MCF 10A (cell line): ENCODE measurements at regions not wholly inside any gene's neighbourhood (a gene's known extent, or its start where the extent isn't known, plus 50 kb on each side); places are given as distances from the start of the nearest gene placed in this dataset.

ENCODE experiments used
- BruUV-seq: library from RNA; stranded (reverse); fragments of 400-500 nt; replicated peaks from 2 replicates; lab custom pipeline; 2021; lab: Mats Ljungman, UMichigan
- CTCF ChIA-PET: fragments of 300-600 bp; sonication (Branson Sonifier 250); formaldehyde crosslinking; extraction: SDS; loops from one replicate; lab custom pipeline; 2021; ENCODE audit warnings: antibody characterized with exemption, inconsistent platforms; lab: Yijun Ruan, JAX
- POLR2A ChIA-PET: fragments of 300-600, 350-650 bp; sonication (Branson Sonifier 250); formaldehyde crosslinking; extraction: SDS; loops from one replicate; lab custom pipeline; 2020; ENCODE audit warnings: antibody characterized with exemption, inconsistent platforms; lab: Yijun Ruan, JAX
- DNase-seq: peaks from one replicate; pipeline ENCODE4 v3.0.0-alpha.2; 2018; ENCODE audit not compliant: unreplicated experiment
- H3K27ac Mint-ChIP-seq: one replicate; pipeline ENCODE4 v1.8.0; 2022; ENCODE audit warnings: mild to moderate bottlenecking, low read depth, mixed read lengths; ENCODE audit not compliant: unreplicated experiment
- H3K27me3 Mint-ChIP-seq: one replicate; pipeline ENCODE4 v1.8.0; 2022; ENCODE audit warnings: mixed read lengths; ENCODE audit not compliant: insufficient read depth, unreplicated experiment
- H3K36me3 Mint-ChIP-seq: one replicate; pipeline ENCODE4 v1.8.0; 2022; ENCODE audit warnings: mild to moderate bottlenecking, moderate library complexity, mixed read lengths; ENCODE audit not compliant: insufficient read depth, unreplicated experiment
- H3K4me1 Mint-ChIP-seq: one replicate; pipeline ENCODE4 v1.8.0; 2022; ENCODE audit warnings: mixed read lengths; ENCODE audit not compliant: insufficient read depth, unreplicated experiment
- H3K4me3 Mint-ChIP-seq: one replicate; pipeline ENCODE4 v1.8.0; 2022; ENCODE audit warnings: mild to moderate bottlenecking, moderate library complexity, mixed read lengths; ENCODE audit not compliant: unreplicated experiment
- H3K9me3 Mint-ChIP-seq: one replicate; pipeline ENCODE4 v1.8.0; 2022; ENCODE audit warnings: mixed read lengths; ENCODE audit not compliant: unreplicated experiment
- CTCF ChIP-seq: fragments of 200-600 bp; IDR thresholded peaks from one replicate; pipeline ENCODE4 v1.8.0; 2022; ENCODE audit warnings: antibody characterized with exemption, mild to moderate bottlenecking; ENCODE audit not compliant: unreplicated experiment
- intact Hi-C: fragments of 100-400 bp; cut with micrococcal nuclease; formaldehyde crosslinking; loops from 2 replicates; pipeline ENCODE4 v1.14.1; 2022

DNA sequence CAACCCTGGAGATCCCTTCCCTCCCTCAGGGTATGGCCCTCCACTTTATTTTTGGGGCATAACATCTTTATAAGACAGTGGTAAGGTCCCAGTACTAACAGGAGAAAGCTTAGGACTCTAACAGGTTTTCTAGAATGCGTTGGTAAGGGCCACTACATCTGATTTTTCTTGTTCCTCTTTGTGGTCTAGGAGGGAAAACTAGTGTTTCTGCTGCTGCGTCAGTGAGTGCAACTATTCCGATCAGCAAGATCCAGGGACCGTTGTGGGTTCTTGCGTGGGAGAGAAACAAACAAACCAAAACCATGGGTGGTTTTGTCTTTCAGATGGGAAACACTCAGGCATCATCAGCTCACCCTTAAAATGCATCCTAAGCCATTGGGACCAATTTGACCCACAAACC is 123.6 kb upstream of the SLC16A7 start:
- Mint-ChIP-seq H3K9me3 (peaks cover 5% of the 10 kb centered on the region), H3K27me3 (no peaks in the 10 kb centered on the region), H3K4me1 (no peaks in the 10 kb centered on the region), H3K27ac (no peak overlapping the region), H3K4me3 (no peak overlapping the region), H3K36me3 (no peaks in the 10 kb centered on the region)
- POLR2A ChIA-PET: no interaction called here
- no peak for TF ChIP-seq CTCF
- BruUV-seq: no TSS peak
- CTCF ChIA-PET: interaction anchor here (0.7 to 1.7 kb wide), 2 partner anchors 19 to 1410 kb away, joined by 3 read pairs; no protein-coding TSS in a partner anchor
- intact Hi-C loops: no loop called here
- no peak for DNase-seq

DNA sequence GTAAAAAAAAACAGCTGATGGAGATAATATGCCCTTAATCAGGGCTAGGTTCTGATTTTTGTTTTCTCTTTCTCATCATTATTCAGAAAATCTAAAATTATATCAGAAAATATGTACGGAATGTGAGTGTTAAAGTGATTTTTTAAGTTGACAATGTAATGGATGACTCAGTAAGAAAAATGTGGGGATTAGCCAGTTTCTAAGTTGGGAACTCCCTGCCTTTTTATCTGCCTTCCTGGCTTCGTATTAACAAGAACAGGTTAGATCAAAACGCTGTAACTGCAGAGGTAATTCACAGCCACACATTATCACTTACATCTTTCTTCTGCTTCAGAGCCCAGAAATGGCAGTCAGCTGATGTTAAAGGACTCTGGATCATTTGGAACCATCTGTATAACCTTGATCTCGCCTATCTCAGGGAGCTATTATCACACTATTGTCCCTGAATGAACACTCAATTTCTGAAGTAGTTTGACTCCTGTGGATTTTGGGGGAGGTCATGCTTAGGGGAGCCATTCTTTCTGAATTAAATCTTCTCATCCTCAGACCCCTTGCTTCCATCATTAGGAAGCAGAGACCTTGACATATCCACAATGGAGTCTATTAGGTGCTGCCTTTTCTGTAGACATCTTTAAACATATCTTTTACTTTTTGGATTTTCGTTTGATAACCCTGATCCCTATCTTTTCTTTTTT is 135.7 kb upstream of the SLC16A7 start:
- no peak for DNase-seq
- TF ChIP-seq CTCF: no peak
- BruUV-seq: no TSS peak
- Mint-ChIP-seq H3K27me3 (no peaks in the 10 kb centered on the region), H3K27ac (no peak overlapping the region), H3K36me3 (no peaks in the 10 kb centered on the region), H3K4me1 (peaks cover 8% of the 10 kb centered on the region), H3K4me3 (no peak overlapping the region), H3K9me3 (no peaks in the 10 kb centered on the region)
- intact Hi-C loops: no loop called here
- ChIA-PET CTCF (interaction anchor here (0.6 to 0.9 kb wide), 2 partner anchors 29 to 133 kb away, joined by 3 read pairs; no protein-coding TSS in a partner anchor), POLR2A (no interaction called here)

DNA sequence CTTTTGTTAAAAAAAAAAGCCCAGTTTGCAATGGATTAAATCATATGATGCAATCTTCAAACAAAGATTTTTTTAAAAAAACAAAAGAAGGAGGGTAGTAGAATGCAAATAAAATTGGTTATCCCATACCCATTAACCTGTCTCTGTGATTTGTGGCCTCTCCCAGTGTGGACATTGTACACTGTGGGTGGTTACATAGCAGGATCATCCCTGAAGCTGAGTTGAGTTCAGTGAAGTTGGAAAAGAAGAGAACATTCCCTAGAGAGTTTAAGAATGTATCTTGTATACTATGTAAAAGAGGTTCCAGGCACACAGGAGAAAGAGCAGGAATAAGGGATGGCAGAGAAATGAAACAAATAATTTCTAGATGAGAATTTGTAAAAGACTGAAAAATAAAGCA is 142.4 kb upstream of the SLC16A7 start:
- BruUV-seq: no TSS peak
- no peak overlapping the region for H3K4me3 Mint-ChIP-seq

GRCh38 chr12:59452746-59453145 is 143.1 kb upstream of the SLC16A7 start:
- no TSS peak for BruUV-seq
- Mint-ChIP-seq H3K27ac (no peak overlapping the region), H3K9me3 (no peaks in the 10 kb centered on the region)

More for the DNA sequence above, 142.4 kb upstream of the SLC16A7 start:
- Mint-ChIP-seq H3K27ac (no peak overlapping the region), H3K27me3 (no peaks in the 10 kb centered on the region), H3K36me3 (no peaks in the 10 kb centered on the region), H3K4me1 (peaks cover 6% of the 10 kb centered on the region), H3K9me3 (no peaks in the 10 kb centered on the region)
- no peak for DNase-seq
- ChIA-PET POLR2A (no interaction called here), CTCF (interaction anchor here (0.6 kb wide), 1 partner anchor 19 kb away, joined by 3 read pairs; no protein-coding TSS in a partner anchor)
- no peak for TF ChIP-seq CTCF
- intact Hi-C loops: no loop called here

More at GRCh38 chr12:59452746-59453145, 143.1 kb upstream of the SLC16A7 start:
- H3K4me3 Mint-ChIP-seq: no peak overlapping the region
- intact Hi-C loops: loop anchor here (1.0 kb wide), 1 partner anchor 143 kb away; no protein-coding TSS in a partner anchor
- no peak for DNase-seq
- no peaks in the 10 kb centered on the region for H3K27me3 Mint-ChIP-seq
- ChIA-PET CTCF (interaction anchor here (0.5 kb wide), 1 partner anchor 41 kb away, joined by 3 read pairs; no protein-coding TSS in a partner anchor), POLR2A (interaction anchor here (0.6 kb wide), 1 partner anchor 96 kb away, joined by 3 read pairs; no protein-coding TSS in a partner anchor)
- TF ChIP-seq CTCF: no peak
- peaks cover 6% of the 10 kb centered on the region for H3K4me1 Mint-ChIP-seq
- no peaks in the 10 kb centered on the region for H3K36me3 Mint-ChIP-seq
